HG03439 (cell line): ENCODE measurements at regions not wholly inside any gene's neighbourhood (a gene's known extent, or its start where the extent isn't known, plus 50 kb on each side); places are given as distances from the start of the nearest gene placed in this dataset.

Experiments used
- ATAC-seq: cut with Tn5 transposase; IDR thresholded peaks from one replicate; pipeline ENCODE4 v1.9.1; 2021; ENCODE audit warnings: mild to moderate bottlenecking, moderate library complexity; ENCODE audit not compliant: unreplicated experiment

GRCh38 chr1:172883387-172883791 is 167.4 kb downstream of the TNFSF18 start:
- ATAC-seq = peak; percentile 67

DNA sequence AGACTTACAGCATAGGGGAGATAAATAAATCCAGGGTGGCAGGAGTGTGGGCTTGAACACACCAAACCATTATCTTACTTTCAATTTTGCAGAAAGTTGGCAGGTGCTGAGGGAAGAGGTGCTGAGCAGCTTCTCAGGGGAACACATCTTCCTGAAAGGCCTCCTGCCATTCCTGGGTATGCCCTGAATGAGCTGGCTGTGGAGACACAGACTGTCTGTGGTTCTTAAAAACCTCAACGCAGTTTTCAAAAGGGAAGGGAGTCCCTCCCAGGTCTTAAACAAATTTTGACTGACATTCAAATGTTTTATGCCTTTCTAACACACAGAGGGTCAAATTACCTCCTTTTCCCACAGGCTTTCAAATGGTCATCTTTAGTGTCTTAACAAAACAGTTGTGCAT is 166.9 kb downstream of the TNFSF18 start:
- peak; percentile 4 for ATAC-seq

GRCh38 chr1:172885411-172885810 is 165.3 kb downstream of the TNFSF18 start:
- no peak for ATAC-seq

DNA sequence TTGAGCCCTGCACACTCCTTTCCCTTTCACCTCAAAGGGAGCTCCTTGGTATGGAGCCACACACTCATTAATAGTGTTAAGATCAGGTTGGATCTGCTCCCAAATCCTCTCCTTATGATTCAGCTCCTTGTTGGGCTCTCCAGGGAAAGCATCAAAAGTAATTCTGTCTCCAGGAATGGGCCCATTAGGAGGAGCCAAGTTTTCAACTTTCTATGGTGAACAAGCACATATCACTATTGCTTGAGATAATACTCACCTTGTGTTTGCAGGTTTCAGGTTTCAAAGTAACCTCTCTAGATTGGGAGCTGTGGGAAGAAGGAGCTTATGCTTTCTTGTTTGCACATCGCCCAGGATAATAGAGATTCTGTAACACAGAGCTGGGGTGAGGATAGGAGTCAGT is 164.8 kb downstream of the TNFSF18 start:
- no peak for ATAC-seq

DNA sequence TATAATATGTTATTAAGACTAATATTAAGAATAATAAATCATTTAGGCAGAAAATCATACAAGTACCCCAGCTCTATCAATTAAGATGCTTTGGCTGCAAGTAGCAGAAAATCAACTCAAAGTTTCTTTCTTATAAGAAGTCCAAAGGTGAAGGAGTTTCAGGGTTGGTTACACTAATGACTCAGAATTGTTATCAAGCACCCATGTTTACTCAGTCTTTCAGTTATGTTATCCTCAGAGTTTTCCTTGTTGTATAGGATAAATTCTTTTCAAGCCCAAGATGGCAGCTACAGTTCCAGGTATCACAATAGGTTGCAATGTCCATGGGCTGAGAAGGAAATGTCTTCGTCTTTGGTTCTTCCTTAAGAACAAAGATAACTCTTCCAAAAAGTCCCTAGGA is 163.6 kb downstream of the TNFSF18 start:
- ATAC-seq = no peak

GRCh38 chr1:172893146-172893841 is 157.4 kb downstream of the TNFSF18 start:
- ATAC-seq = no peak

DNA sequence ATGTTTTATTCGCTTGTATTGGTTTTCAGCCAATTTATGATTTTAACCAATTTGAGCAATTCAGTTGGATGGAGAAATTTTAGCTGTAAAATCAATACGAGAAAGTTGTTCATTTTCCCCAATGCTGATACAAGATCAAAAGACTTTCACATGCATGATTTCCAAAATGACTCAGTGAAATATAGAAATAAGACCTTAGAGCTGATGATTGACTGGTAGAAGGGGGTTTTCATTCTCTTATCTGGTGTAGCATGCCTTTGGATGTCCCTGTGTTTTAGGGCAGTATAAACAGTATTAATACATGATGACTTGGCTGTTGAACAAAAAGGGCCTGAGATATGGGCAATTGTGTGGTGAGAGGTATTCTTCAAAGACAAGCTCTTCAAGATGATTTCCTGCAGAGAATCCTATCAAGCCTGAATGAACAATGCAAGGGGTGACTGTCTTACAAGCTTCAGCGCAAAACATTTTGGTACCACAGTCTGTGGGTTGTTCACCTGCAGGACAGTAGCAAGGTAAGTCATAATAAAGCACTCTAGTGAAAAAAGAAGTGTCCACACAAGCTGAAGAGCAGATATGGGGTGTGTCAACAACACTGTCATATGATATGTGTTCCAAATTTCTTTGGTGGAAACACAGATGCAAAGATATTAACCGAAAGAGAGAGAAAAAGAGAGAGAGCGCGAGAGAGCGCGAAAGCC is 156.2 kb downstream of the TNFSF18 start:
- no peak for ATAC-seq

GRCh38 chr1:172895050-172895460 is 155.7 kb downstream of the TNFSF18 start:
- no peak for ATAC-seq

DNA sequence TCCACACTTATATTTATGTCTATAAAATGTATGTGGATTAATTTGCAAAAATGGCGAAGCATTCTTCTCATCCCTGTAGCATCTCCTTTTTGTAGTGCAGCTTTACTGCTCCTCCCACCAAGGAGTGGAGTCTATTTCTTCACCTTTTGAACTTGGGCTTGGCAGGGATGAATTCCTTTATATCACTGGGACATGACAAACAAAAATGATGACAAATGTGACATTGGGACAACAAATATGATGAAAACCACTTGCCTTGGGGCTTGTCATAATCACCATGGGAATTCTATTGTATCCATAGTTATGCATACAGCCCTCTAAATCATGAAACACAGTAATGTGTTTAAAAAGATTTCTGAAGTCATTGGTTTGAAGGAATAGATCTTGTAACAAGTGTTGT is 155.0 kb downstream of the TNFSF18 start:
- ATAC-seq = no peak

- ATAC-seq = no peak
Measured at GRCh38 chr1:172897738-172898137, 153.0 kb downstream of the TNFSF18 start.

DNA sequence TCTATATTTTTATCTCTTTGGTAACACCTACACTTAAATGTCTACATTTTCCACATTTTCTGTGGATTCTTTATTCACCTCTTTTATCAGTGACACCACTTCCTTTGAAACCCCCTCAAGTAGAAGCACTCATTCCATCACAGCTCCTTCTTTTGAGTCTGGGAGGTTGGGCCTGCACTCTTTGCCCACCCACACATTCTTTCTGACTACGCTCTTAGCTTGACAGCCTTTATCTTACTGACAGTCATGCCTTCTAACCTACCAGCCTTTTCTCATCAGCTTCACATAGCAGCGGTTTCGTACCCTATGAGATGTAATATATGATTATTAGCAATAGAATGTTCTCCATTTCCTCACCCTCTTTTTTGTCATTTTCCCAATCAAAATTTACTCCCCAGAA is 151.9 kb downstream of the TNFSF18 start:
- no peak for ATAC-seq

DNA sequence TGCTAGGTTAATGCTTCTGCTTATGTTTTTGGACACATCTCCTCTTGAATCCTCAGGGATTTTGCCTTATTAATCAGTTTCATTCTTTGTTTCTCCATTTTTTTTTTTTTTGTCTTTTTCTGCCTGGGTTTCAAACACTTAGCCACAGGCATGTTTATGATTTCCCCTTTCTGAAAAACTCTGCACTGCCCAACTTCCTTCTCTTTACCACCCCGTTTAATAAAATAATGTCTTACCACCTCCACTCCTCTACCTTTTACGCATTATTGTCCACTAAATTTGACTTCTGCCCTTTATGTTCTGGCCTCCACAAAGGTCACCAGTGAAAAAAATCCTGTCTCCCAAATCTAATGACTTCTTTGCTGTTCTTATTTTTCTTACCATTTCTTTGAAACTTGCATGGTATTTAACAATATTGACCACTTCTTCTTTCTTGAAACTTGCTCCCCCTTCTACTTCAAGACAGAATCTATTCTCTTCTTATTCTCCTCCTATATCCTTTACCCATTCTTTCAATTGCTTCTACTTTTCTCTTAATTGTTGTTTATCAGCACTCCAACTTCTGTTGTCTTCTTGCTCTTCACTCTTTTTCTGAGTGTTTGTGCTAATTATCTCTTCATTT is 150.3 kb downstream of the TNFSF18 start:
- no peak for ATAC-seq

DNA sequence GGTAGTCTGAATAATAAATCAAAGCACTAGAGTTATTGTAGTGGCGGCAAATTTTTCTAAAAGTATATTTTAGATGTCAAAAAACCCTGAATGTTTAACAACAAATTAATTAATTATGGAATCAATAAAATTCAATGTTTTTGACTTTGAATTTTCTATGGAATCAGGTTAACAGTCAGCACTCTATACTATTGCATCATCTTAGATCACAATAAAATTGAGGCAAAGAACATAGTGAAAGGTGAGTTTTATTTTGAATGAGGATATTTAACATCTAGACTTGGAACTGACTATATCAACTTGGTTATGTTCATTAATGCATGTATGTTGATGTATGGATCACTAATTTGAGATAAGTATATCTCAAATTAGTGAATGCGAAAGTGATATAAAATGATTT is 148.5 kb downstream of the TNFSF18 start:
- ATAC-seq = no peak

- ATAC-seq = no peak
Measured at GRCh38 chr1:172902861-172903381, 147.8 kb downstream of the TNFSF18 start.

- ATAC-seq = no peak
Measured at GRCh38 chr1:172903581-172904220, 147.0 kb downstream of the TNFSF18 start.

DNA sequence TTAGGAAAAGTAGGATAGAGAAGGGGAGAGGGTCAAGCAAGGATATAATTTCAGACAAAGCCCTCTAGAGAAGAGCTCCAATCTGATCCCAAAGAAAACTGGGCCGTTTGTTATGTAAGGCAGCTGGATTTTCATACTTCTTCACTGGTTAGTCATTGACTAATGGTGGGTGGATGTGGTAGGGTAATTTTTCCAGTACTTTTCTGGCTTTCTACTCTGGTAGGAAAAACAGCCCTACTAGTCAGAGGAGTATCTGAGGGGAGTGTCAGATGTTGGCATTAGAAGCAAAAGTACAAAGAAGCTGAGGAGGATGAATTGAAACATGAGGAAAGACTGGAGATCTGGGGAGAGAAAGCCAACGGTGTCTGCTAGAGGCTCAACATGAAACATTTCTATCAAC is 145.3 kb downstream of the TNFSF18 start:
- ATAC-seq = no peak

DNA sequence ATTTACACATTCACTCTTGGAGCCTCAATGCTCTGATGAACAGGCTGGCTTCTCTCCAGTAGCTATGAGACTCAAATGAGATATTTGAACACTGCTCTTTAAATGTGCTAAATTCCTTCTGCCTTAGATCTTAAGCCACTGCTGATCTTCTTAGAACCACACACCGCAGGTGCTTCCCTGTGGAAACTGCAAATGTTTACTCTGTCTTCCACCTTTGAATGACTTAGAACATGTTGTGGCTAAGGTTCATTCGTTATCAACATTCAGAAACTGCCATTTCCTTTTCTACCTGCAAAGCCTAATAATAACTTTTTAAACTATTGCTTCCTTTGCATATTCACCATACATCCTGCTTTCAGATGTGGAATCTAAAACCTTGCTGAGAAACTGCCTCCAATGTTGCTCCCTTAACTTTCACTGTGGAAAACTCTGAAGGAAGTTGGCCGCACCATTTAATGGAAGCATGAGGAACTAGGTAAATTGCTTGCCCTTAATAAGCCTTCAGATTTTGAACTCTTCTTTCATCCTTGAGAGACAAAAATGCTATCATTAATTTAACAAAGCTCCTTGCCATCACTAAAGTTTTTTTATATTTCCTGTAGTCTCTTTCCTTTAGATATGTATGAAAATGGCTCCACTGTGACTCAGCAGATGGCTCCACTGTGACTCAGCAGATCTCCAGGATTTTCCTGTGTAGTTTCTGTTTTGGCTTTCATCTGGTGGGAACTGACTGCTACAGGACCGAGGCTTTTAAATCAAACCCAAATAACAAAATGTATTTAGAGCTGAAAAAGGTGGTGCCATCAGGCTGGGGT is 143.8 kb downstream of the TNFSF18 start:
- ATAC-seq = no peak

GRCh38 chr1:172907834-172908326 is 142.9 kb downstream of the TNFSF18 start:
- no peak for ATAC-seq

DNA sequence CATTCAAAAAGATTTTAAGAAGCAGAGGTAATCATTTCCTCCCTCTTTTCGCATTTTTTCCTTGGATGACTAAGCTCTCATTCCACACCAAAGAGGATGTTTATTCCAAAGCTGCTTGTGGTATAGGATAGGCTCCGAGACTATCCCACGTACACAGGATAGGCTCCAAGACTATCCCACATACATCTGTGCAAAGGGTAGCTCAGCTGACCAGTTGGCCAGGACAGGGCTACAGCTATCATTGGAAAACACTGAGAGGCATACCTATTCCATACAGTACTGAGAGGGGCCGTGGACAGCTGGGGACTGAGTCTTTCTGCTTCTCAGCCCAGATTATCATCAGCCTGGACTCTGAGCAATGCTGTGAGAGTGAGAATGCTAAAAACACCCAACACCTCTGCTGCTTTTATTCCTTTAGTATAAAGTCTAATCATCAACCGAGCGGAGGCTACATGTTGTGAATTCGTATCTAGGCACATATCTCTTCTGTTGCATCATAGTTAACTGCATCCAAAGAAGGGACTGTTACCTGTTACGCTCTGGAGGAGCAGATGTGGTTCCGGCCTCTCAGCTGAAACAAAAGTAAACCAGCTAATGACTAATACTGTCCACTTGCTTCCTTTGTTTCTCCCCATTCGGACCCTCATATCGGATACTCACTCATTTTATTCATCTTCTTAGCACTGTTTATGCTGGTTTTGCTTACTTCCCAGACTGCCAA is 141.0 kb downstream of the TNFSF18 start:
- no peak for ATAC-seq

GRCh38 chr1:172912765-172913260 is 137.9 kb downstream of the TNFSF18 start:
- no peak for ATAC-seq
